ENCODE measurements at regions not wholly inside any gene's neighbourhood (a gene's known extent, or its start where the extent isn't known, plus 50 kb on each side); places are given as distances from the start of the nearest gene placed in this dataset.

GRCh38 chr18:44579028-44579702, 101.5 kb upstream of the SETBP1 start:
- peak in 3 of 5 experiments; percentile 3 to 37 (median 11) for TF ChIP-seq CTCF (IDR thresholded peaks at IDR 0.05 in 4 of 5, conservative IDR thresholded peaks at IDR 0.05 in 1 of 5)
- no peak for TF ChIP-seq POLR2A (IDR thresholded peaks at IDR 0.05)
